HG03457 (cell line): ENCODE measurements at regions not wholly inside any gene's neighbourhood (a gene's known extent, or its start where the extent isn't known, plus 50 kb on each side); places are given as distances from the start of the nearest gene placed in this dataset.
"Not testable (repeated sequence)": the region's sequence is repeated elsewhere in the genome, so short reads cannot be mapped to it uniquely, and the experiment has no call there.

Experiments
- ATAC-seq: cut with Tn5 transposase; IDR thresholded peaks from one replicate; pipeline ENCODE4 v1.9.1; 2021; ENCODE audit warnings: moderate number of reproducible peaks; ENCODE audit not compliant: unreplicated experiment

DNA sequence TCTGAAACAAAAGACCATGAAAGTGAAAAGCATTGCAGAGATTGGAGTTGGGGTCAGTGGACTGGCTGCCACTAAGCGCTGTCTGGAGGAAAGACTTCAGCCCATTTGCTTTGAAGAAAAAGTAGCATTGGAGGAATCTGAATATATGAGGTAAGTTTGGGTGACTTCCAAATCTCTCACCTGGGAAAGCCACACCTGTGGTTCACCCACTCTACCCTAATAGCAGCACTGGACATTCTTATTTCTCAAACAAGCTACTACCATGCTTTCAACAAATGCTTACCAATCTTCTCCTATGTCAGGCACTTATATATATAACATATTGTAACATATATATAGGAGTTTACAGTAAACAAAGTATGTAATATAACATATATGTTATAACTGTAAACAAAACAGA, 76.0 kb upstream of the POGK start:
- ATAC-seq = no peak

DNA sequence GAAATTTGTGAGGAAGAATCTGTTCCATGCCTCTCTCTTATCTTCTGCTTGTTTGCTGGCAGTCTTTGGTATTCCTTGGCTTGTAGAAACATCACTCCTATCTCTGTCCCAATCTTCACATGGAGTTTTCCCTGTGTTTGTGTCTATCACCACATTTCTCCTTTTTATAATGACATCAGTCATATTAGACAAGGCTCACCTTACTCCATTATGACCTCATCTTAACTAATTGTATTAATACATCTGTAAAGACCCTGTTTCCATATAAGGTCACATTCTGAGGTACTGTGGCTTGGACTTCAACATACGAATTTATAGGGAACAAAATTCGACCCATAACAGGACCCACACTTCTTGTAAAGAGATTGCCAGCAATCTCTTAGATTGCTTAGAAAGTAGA, 72.3 kb upstream of the POGK start:
- ATAC-seq = no peak

DNA sequence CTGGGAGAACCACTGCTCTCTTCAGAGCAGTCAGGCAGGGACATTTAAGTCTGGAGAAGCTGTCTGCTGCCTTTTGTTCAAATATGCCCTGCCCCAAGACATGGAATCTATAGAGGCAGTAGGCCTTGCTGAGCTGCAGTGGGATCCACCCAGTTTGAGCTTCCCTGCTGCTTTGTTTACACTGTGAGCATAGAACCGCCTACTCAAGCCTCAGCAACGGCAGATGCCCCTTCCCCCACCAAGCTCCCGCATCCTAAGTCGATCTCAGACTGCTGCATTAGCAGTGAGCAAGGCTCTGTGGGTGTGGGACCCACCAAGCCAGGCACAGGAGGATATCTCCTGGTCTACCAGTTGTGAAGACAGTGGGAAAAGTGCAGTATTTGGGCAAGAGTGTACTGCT, 54.6 kb upstream of the POGK start:
- ATAC-seq = not testable (repeated sequence)

DNA sequence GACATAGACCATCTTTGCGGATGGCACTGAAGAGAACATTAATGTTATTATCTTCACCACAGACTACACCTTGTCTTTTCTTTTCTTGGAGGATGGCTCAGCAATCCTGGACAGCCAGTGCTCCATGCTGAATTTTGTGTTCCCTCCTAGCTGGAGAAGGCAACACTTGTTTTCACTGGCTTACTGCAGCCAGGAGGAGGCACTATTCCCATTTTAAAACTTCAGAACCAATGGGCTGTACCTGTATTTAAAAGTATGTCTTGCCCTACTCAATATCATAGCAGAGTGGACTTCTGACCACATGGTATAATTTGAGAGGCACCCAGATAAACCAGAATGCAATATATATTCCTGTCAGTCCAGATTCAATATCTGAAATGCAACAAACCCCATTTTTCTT, 53.3 kb upstream of the POGK start:
- no peak for ATAC-seq

DNA sequence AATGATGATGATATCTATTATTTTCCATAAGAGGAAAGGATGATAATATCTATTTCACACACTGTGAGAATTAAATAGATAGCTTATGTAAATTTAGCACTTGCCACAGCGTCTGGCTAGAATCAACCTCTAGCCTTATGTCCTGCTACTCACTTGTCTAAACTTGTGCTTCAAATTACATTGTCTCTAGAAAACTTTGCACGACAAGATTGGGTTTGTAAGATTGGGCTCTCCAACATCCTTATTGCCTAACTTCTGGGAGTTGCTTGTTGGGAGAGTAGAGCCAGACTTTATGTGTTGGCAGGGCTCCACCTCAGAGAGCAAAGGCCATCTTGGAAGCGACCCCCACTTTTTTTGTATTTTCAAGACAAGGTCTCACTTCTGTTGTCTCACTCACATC, 50.0 kb upstream of the POGK start:
- no peak for ATAC-seq
